Activated CD8-positive, alpha-beta T cell treated with anti-CD3 and anti-CD28 coated beads, Interleukin-2, amount 10 ng/mL, durations not matched to agents 7 days and 5 days (primary cell): ENCODE measurements at regions not wholly inside any gene's neighbourhood (a gene's known extent, or its start where the extent isn't known, plus 50 kb on each side); places are given as distances from the start of the nearest gene placed in this dataset.

Experiments
- ATAC-seq: fragments of 150-1000 bp; cut with Tn5 transposase; one replicate; pipeline ENCODE4 v1.10.0; 2021; ENCODE audit warnings: moderate library complexity
- CTCF ChIA-PET: fragments of 350-600 bp; sonication (Branson Sonifier 250); formaldehyde crosslinking; loops from one replicate; lab custom pipeline; 2021; ENCODE audit warnings: antibody characterized with exemption; lab: Charles Lee
- POLR2A ChIA-PET: fragments of 350-600 bp; sonication (Branson Sonifier 250); formaldehyde crosslinking; loops from one replicate; lab custom pipeline; 2021; ENCODE audit warnings: antibody characterized with exemption; lab: Charles Lee
- DNase-seq: peaks from one replicate; pipeline ENCODE4 v3.0.0-alpha.2; 2020
- H3K27ac Mint-ChIP-seq: one replicate; pipeline ENCODE4 v1.8.0; 2021; ENCODE audit warnings: mild to moderate bottlenecking, mixed read lengths
- H3K27me3 Mint-ChIP-seq: one replicate; pipeline ENCODE4 v1.8.0; 2021; ENCODE audit warnings: low read depth, mixed read lengths
- H3K36me3 Mint-ChIP-seq: one replicate; pipeline ENCODE4 v1.8.0; 2021; ENCODE audit warnings: low read depth, mixed read lengths
- H3K4me1 Mint-ChIP-seq: one replicate; pipeline ENCODE4 v1.8.0; 2021; ENCODE audit warnings: low read depth, mixed read lengths
- H3K4me3 Mint-ChIP-seq: one replicate; pipeline ENCODE4 v1.8.0; 2021; ENCODE audit warnings: mild to moderate bottlenecking, mixed read lengths
- H3K9me3 Mint-ChIP-seq: one replicate; pipeline ENCODE4 v1.8.0; 2022; ENCODE audit warnings: mixed read lengths; ENCODE audit not compliant: insufficient read depth

DNA sequence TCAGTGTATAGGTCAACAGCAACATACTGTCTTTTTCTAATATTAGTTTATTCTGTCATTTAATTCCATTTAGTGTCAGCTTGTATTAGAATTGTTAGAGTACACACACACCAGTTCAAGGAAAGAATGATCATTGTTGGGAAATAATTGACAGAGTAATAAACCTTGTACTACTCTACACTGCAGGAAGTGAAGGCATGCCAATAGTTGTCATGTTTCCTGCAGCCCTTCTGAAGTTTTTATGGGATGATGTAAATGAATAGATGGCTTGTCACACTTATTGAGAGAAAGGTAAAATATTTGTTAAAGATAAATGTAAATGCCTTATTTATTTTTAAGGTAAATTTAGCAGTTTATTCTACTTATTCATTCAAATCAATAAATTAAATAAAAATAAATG, 306.9 kb upstream of the KLHL1 start:
- Mint-ChIP-seq H3K4me3 (no peak overlapping the region), H3K4me1 (no peaks in the 10 kb centered on the region), H3K9me3 (peaks cover 6% of the 10 kb centered on the region), H3K27ac (no peak overlapping the region), H3K27me3 (no peaks in the 10 kb centered on the region), H3K36me3 (no peaks in the 10 kb centered on the region)
- CTCF ChIA-PET, result no interaction called here
- ATAC-seq (no peak), DNase-seq (no peak)
- POLR2A ChIA-PET, result no interaction called here

- no peaks in the 10 kb centered on the region for H3K27me3 Mint-ChIP-seq
- ChIA-PET POLR2A (no interaction called here), CTCF (no interaction called here)
- no peak overlapping the region for H3K4me3 Mint-ChIP-seq
- DNase-seq, result no peak
- no peaks in the 10 kb centered on the region for H3K36me3 Mint-ChIP-seq
- no peak for ATAC-seq
- H3K9me3 Mint-ChIP-seq, result peaks cover 9% of the 10 kb centered on the region
- H3K4me1 Mint-ChIP-seq, result no peaks in the 10 kb centered on the region
- H3K27ac Mint-ChIP-seq, result no peak overlapping the region
These were observed 300.6 kb upstream of the KLHL1 start for GRCh38 chr13:70408865-70409264.

DNA sequence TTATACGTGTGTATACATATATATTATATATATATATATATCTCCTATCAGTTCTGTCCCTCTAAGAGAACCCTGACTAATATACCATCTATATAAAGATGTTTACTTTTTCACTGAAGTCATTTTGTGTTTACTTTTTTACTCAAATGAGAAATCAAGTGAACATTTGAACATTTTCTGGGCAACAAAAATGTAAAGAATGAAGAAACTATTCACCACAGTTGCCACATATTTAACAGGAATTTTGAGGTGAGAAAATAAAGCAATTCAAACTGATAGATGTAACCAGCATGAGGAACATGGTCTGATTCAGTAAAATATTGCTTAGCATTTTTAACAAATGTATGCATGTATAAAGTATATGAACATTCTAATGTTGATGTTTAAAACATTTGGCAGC, 299.2 kb upstream of the KLHL1 start:
- H3K4me3 Mint-ChIP-seq, result no peak overlapping the region
- POLR2A ChIA-PET, result no interaction called here
- CTCF ChIA-PET, result no interaction called here
- DNase-seq, result no peak
- peaks cover 10% of the 10 kb centered on the region for H3K9me3 Mint-ChIP-seq
- no peaks in the 10 kb centered on the region for H3K27me3 Mint-ChIP-seq
- no peak for ATAC-seq
- no peaks in the 10 kb centered on the region for H3K36me3 Mint-ChIP-seq
- no peak overlapping the region for H3K27ac Mint-ChIP-seq
- H3K4me1 Mint-ChIP-seq, result no peaks in the 10 kb centered on the region

DNA sequence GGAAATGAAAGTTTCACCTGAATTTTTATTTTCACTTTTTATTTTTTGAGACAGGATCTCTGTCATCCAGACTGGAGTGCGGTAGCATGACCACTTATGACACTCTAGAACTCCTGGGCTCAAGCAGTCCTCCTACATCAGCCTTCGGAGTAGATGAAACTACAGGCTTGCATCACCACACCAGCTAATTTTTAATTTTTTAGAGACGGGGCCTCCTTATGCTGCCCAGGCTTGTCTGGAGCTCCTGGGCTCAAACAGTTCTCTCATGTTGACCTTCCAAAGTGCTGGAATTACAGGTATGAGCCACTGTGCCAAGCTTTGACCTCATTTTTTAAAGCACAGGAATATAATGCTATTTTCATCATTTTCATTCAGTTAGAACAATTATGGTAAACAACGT, 297.0 kb upstream of the KLHL1 start:
- Mint-ChIP-seq H3K27ac (no peak overlapping the region), H3K4me1 (no peaks in the 10 kb centered on the region), H3K9me3 (peaks cover 9% of the 10 kb centered on the region), H3K36me3 (no peaks in the 10 kb centered on the region), H3K4me3 (no peak overlapping the region), H3K27me3 (no peaks in the 10 kb centered on the region)
- ChIA-PET POLR2A (no interaction called here), CTCF (no interaction called here)
- DNase-seq, result no peak
- ATAC-seq, result no peak

DNA sequence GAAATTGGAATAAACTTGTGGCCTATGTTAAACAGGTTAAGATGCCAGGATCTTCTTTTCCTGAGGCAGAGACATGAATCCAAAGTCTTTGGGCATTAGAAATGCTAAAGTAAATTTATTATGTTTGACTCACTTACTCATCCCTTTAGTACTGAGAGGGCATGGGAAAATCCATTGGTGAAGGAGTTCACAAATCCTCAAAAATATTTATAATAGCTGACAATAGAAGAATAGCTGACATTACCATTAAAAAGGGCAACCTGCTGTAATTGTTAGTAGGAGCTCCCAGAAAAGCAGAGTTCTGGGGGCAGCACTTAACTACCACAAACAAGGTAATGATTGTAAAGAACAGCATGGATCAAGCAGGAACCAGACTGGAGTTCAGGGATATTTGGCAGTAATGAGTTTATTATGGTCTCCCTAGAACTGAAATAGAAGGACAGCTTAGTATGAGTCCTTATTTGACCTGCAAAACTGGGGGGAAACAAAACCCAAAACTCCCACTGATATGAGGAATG, 285.8 kb upstream of the KLHL1 start:
- CTCF ChIA-PET, result no interaction called here
- DNase-seq (no peak), ATAC-seq (no peak)
- no peaks in the 10 kb centered on the region for H3K4me1 Mint-ChIP-seq
- H3K36me3 Mint-ChIP-seq, result no peaks in the 10 kb centered on the region
- no peaks in the 10 kb centered on the region for H3K9me3 Mint-ChIP-seq
- no peak overlapping the region for H3K4me3 Mint-ChIP-seq
- no peak overlapping the region for H3K27ac Mint-ChIP-seq
- POLR2A ChIA-PET, result no interaction called here
- no peaks in the 10 kb centered on the region for H3K27me3 Mint-ChIP-seq

- ATAC-seq (no peak), DNase-seq (no peak)
- no peak overlapping the region for H3K4me3 Mint-ChIP-seq
- H3K4me1 Mint-ChIP-seq, result no peaks in the 10 kb centered on the region
- ChIA-PET CTCF (no interaction called here), POLR2A (no interaction called here)
- no peaks in the 10 kb centered on the region for H3K27me3 Mint-ChIP-seq
- no peaks in the 10 kb centered on the region for H3K36me3 Mint-ChIP-seq
- no peaks in the 10 kb centered on the region for H3K9me3 Mint-ChIP-seq
- no peak overlapping the region for H3K27ac Mint-ChIP-seq
These were observed 283.4 kb upstream of the KLHL1 start for GRCh38 chr13:70391678-70392077.

- no peaks in the 10 kb centered on the region for H3K9me3 Mint-ChIP-seq
- H3K27ac Mint-ChIP-seq, result no peak overlapping the region
- ChIA-PET CTCF (no interaction called here), POLR2A (no interaction called here)
- H3K4me1 Mint-ChIP-seq, result no peaks in the 10 kb centered on the region
- no peak for DNase-seq
- ATAC-seq, result no peak
- no peak overlapping the region for H3K4me3 Mint-ChIP-seq
- no peaks in the 10 kb centered on the region for H3K36me3 Mint-ChIP-seq
- no peaks in the 10 kb centered on the region for H3K27me3 Mint-ChIP-seq
These were observed 282.7 kb upstream of the KLHL1 start for GRCh38 chr13:70390968-70391367.

- H3K27ac Mint-ChIP-seq, result no peak overlapping the region
- CTCF ChIA-PET, result no interaction called here
- H3K36me3 Mint-ChIP-seq, result no peaks in the 10 kb centered on the region
- no peak overlapping the region for H3K4me3 Mint-ChIP-seq
- POLR2A ChIA-PET, result no interaction called here
- peaks cover 5% of the 10 kb centered on the region for H3K9me3 Mint-ChIP-seq
- no peaks in the 10 kb centered on the region for H3K4me1 Mint-ChIP-seq
- DNase-seq (no peak), ATAC-seq (no peak)
- no peaks in the 10 kb centered on the region for H3K27me3 Mint-ChIP-seq
These were observed 281.8 kb upstream of the KLHL1 start for GRCh38 chr13:70390064-70390463.

GRCh38 chr13:70388935-70389334, 280.7 kb upstream of the KLHL1 start:
- ATAC-seq (no peak), DNase-seq (no peak)
- H3K4me1 Mint-ChIP-seq, result no peaks in the 10 kb centered on the region
- ChIA-PET CTCF (no interaction called here), POLR2A (no interaction called here)
- no peaks in the 10 kb centered on the region for H3K27me3 Mint-ChIP-seq
- H3K4me3 Mint-ChIP-seq, result no peak overlapping the region
- H3K9me3 Mint-ChIP-seq, result peaks cover 9% of the 10 kb centered on the region
- no peak overlapping the region for H3K27ac Mint-ChIP-seq
- no peaks in the 10 kb centered on the region for H3K36me3 Mint-ChIP-seq

GRCh38 chr13:70386919-70387318, 278.7 kb upstream of the KLHL1 start:
- ChIA-PET POLR2A (no interaction called here), CTCF (no interaction called here)
- no peak for ATAC-seq
- DNase-seq, result no peak
- H3K4me1 Mint-ChIP-seq, result no peaks in the 10 kb centered on the region
- no peaks in the 10 kb centered on the region for H3K27me3 Mint-ChIP-seq
- peaks cover 9% of the 10 kb centered on the region for H3K9me3 Mint-ChIP-seq
- H3K4me3 Mint-ChIP-seq, result no peak overlapping the region
- H3K27ac Mint-ChIP-seq, result no peak overlapping the region
- no peaks in the 10 kb centered on the region for H3K36me3 Mint-ChIP-seq

- H3K9me3 Mint-ChIP-seq, result peaks cover 9% of the 10 kb centered on the region
- H3K27ac Mint-ChIP-seq, result no peak overlapping the region
- no peaks in the 10 kb centered on the region for H3K36me3 Mint-ChIP-seq
- ChIA-PET POLR2A (no interaction called here), CTCF (no interaction called here)
- H3K4me1 Mint-ChIP-seq, result no peaks in the 10 kb centered on the region
- DNase-seq (no peak), ATAC-seq (no peak)
- H3K4me3 Mint-ChIP-seq, result no peak overlapping the region
- no peaks in the 10 kb centered on the region for H3K27me3 Mint-ChIP-seq
These were observed 277.6 kb upstream of the KLHL1 start for GRCh38 chr13:70385852-70386251.

DNA sequence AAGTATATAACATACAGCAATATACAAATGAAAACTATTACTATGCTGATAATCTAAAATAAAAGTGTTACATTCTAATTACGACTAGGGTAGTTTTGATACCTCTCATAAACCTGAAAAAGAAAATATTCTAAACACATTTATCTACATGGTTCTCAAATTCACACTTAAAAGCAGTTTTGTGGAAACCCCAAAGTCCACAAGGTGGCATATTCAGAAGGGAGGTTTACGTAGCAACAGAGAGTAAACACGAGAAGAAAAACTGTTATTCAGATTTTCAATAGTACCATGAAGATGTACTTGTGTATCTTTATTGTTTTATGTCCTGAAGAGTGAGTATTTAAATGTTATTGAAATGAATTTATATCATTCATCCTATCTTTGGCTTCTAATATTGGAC, 275.9 kb upstream of the KLHL1 start:
- Mint-ChIP-seq H3K9me3 (peaks cover 9% of the 10 kb centered on the region), H3K4me1 (no peaks in the 10 kb centered on the region), H3K36me3 (no peaks in the 10 kb centered on the region), H3K27me3 (no peaks in the 10 kb centered on the region), H3K27ac (no peak overlapping the region), H3K4me3 (no peak overlapping the region)
- ChIA-PET POLR2A (no interaction called here), CTCF (no interaction called here)
- ATAC-seq (no peak), DNase-seq (no peak)

DNA sequence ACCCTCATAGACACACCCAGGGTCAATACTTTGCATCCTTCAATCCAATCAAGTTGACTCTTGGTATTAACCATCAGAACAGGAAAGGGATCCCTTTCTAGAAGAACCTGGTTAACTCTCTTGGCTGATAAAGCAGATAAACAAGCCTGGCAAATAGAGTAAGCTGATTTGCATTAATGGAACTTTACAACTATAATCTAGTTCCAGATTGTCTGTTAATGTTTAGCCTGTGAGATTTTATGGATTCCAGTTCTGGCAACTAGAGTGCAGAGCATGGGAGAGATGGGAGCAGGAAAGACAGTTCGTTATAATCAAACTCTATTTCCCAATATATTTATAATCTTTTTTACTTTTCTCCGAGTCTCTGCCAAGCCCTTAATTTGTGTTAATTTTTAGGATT, 272.6 kb upstream of the KLHL1 start:
- peaks cover 9% of the 10 kb centered on the region for H3K9me3 Mint-ChIP-seq
- H3K36me3 Mint-ChIP-seq, result no peaks in the 10 kb centered on the region
- H3K27ac Mint-ChIP-seq, result no peak overlapping the region
- H3K4me1 Mint-ChIP-seq, result no peaks in the 10 kb centered on the region
- ChIA-PET POLR2A (no interaction called here), CTCF (no interaction called here)
- H3K27me3 Mint-ChIP-seq, result no peaks in the 10 kb centered on the region
- no peak overlapping the region for H3K4me3 Mint-ChIP-seq
- DNase-seq, result no peak
- ATAC-seq, result no peak
